HG03025 (cell line): ENCODE measurements at regions not wholly inside any gene's neighbourhood (a gene's known extent, or its start where the extent isn't known, plus 50 kb on each side); places are given as distances from the start of the nearest gene placed in this dataset.
"Not testable (repeated sequence)": the region's sequence is repeated elsewhere in the genome, so short reads cannot be mapped to it uniquely, and the experiment has no call there.

ENCODE experiments used
- ATAC-seq: cut with Tn5 transposase; IDR thresholded peaks from one replicate; pipeline ENCODE4 v1.9.1; 2021; ENCODE audit warnings: mild to moderate bottlenecking, moderate library complexity; ENCODE audit not compliant: unreplicated experiment, low FRiP score

GRCh38 chr14:89470401-89470800 lies 53.4 kb upstream of the FOXN3 start:
- ATAC-seq = no peak

DNA sequence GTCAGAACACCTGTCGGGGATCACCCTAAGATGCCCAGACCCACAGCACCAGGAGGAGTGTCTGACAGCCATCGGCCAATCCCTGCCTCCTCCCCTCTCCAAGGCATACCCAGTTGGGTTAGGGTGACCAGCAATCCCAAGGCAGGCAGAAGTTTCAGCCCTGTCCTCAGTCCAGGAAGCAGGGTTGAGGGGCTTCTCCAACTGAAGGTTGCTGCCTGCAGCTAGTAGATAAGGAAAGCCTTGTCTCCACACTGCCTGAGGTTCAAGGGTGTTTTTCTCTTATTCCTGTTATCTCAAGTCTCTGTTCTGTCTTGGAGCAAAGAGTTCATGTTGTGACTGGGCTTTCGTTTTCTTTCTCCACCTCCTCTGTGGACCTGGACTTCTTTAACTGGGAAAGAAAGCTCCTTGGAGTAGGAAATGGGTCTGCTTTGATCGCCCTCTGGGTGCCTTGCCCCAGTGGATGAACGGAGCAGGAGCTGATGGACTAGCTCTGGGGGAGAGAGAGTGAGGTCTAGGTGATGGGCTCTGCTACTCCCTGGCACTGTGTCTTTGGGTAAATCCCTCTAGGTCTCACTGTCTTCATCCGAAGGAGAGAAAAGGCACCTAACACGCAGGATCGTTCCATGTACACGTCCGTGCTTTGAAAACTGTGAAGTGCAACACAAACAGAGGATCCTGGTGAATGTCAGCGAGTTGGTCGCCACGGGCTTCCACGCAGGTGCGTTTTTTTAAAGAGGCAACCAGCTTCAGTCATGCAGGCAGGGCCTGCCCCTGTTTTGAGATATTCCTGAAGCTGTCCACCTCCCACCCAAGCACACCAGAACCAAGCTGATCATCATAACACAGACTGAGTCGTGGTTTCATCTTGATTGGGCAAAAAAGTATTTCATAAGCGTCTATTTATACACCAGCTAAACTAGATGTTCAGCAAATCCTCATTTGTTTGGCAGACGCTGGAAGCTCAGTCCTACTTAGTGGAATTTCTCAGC lies 52.5 kb upstream of the FOXN3 start:
- ATAC-seq = no peak

GRCh38 chr14:89468566-89468965 lies 51.5 kb upstream of the FOXN3 start:
- ATAC-seq = no peak

- not testable (repeated sequence) for ATAC-seq
Measured at GRCh38 chr14:89468030-89468429, 51.0 kb upstream of the FOXN3 start.

- ATAC-seq = no peak
Measured at GRCh38 chr14:89466944-89467343, 49.9 kb upstream of the FOXN3 start.
